Colonic mucosa (tissue), 4 donors: ENCODE measurements at regions not wholly inside any gene's neighbourhood (a gene's known extent, or its start where the extent isn't known, plus 50 kb on each side); places are given as distances from the start of the nearest gene placed in this dataset.

ENCODE experiments used
- DNase-seq: peaks from one replicate; pipeline ENCODE4 v3.0.0-alpha.2; 2020
- H3K27ac ChIP-seq: fragments of 200-600 bp; one replicate; pipeline ENCODE4 v1.8.0; 2021
- H3K27me3 ChIP-seq: fragments of 200-600 bp; one replicate; pipeline ENCODE4 v1.8.0; 2021
- H3K36me3 ChIP-seq: fragments of 200-600 bp; one replicate; pipeline ENCODE4 v1.8.0; 2021
- H3K4me1 ChIP-seq: fragments of 200-600 bp; one replicate; pipeline ENCODE4 v1.8.0; 2021; ENCODE audit warnings: mild to moderate bottlenecking
- H3K4me3 ChIP-seq: fragments of 200-600 bp; one replicate; pipeline ENCODE4 v1.8.0; 2021
- H3K9ac ChIP-seq, 2 donors: one replicate each; pipeline ENCODE4 v1.7.0; 2013; ENCODE audit warnings: control low read depth in 2 of 2, low read depth in 2 of 2, low read length in 2 of 2
- H3K9me3 ChIP-seq: fragments of 200-600 bp; one replicate; pipeline ENCODE4 v1.8.0; 2021
- CTCF ChIP-seq: fragments of 200-600 bp; IDR thresholded peaks from one replicate; pipeline ENCODE4 v1.8.0; 2022; ENCODE audit warnings: antibody characterized with exemption, mild to moderate bottlenecking
- intact Hi-C: fragments of 100-400 bp; cut with DNase I; formaldehyde crosslinking; loops from one replicate; pipeline ENCODE4 v1.14.1; 2022
- donor health status: healthy.
- donor health status: DM: no; HTN: no; CAD: no.
- donor health status: DM: no; HTN: no; CAD: no.

- no peaks in the 10 kb centered on the region for H3K27me3 ChIP-seq
- no peak overlapping the region for H3K27ac ChIP-seq
- intact Hi-C loops, result no loop called here
- H3K36me3 ChIP-seq, result no peaks in the 10 kb centered on the region
- H3K4me3 ChIP-seq, result no peak overlapping the region
- H3K9me3 ChIP-seq, result peaks cover 7% of the 10 kb centered on the region
- DNase-seq, result no peak
- TF ChIP-seq CTCF, result no peak
- H3K4me1 ChIP-seq, result no peaks in the 10 kb centered on the region
- no peak overlapping the region for H3K9ac ChIP-seq
These were observed 158.9 kb upstream of the OLIG3 start for GRCh38 chr6:137652961-137653705.

- no peaks in the 10 kb centered on the region for H3K27me3 ChIP-seq
- H3K27ac ChIP-seq, result no peak overlapping the region
- TF ChIP-seq CTCF, result no peak
- DNase-seq, result no peak
- H3K9me3 ChIP-seq, result peaks cover 7% of the 10 kb centered on the region
- no peak overlapping the region for H3K9ac ChIP-seq
- intact Hi-C loops, result no loop called here
- no peak overlapping the region for H3K4me3 ChIP-seq
- no peaks in the 10 kb centered on the region for H3K4me1 ChIP-seq
- no peaks in the 10 kb centered on the region for H3K36me3 ChIP-seq
These were observed 159.5 kb upstream of the OLIG3 start for GRCh38 chr6:137653706-137654059.

GRCh38 chr6:137654365-137654981, 160.3 kb upstream of the OLIG3 start:
- Histone ChIP-seq H3K4me1 (peaks cover 5% of the 10 kb centered on the region), H3K27ac (no peak overlapping the region), H3K9ac (no peak overlapping the region), H3K4me3 (no peak overlapping the region), H3K9me3 (peaks cover 7% of the 10 kb centered on the region), H3K27me3 (no peaks in the 10 kb centered on the region), H3K36me3 (no peaks in the 10 kb centered on the region)
- TF ChIP-seq CTCF, result no peak
- intact Hi-C loops, result no loop called here
- no peak for DNase-seq

DNA sequence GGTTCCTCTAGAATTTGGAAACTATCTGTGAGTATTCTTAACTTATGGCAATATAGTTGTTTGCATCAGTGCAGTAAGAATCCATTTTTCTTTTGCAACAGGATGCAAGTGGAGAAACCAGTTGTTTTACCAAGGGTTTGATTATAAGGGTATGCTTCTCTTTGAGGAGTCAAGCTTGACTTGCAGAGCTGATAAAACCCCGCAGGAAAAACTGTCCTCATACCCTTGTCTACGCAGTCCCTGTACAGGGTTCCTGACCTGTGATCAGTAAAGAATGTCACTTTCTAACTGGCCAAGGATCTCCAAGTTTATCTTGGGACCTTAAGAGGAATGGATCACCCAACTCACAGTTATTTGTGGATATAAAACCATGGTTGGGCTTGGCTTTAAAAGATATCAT, 161.1 kb upstream of the OLIG3 start:
- TF ChIP-seq CTCF, result no peak
- no peak overlapping the region for H3K9ac ChIP-seq
- H3K27me3 ChIP-seq, result no peaks in the 10 kb centered on the region
- DNase-seq, result no peak
- H3K9me3 ChIP-seq, result peaks cover 7% of the 10 kb centered on the region
- H3K4me1 ChIP-seq, result peaks cover 7% of the 10 kb centered on the region
- intact Hi-C loops, result no loop called here
- no peaks in the 10 kb centered on the region for H3K36me3 ChIP-seq
- no peak overlapping the region for H3K27ac ChIP-seq
- H3K4me3 ChIP-seq, result no peak overlapping the region

- Histone ChIP-seq H3K27ac (no peak overlapping the region), H3K9ac (no peak overlapping the region), H3K27me3 (no peaks in the 10 kb centered on the region), H3K4me3 (no peak overlapping the region), H3K9me3 (peaks cover 7% of the 10 kb centered on the region), H3K4me1 (peaks cover 7% of the 10 kb centered on the region), H3K36me3 (no peaks in the 10 kb centered on the region)
- TF ChIP-seq CTCF, result no peak
- intact Hi-C loops, result no loop called here
- DNase-seq, result no peak
These were observed 162.5 kb upstream of the OLIG3 start for GRCh38 chr6:137656735-137657134.
